ENCODE measurements at regions not wholly inside any gene's neighbourhood (a gene's known extent, or its start where the extent isn't known, plus 50 kb on each side); places are given as distances from the start of the nearest gene placed in this dataset.
"Not testable (repeated sequence)": the region's sequence is repeated elsewhere in the genome, so short reads cannot be mapped to it uniquely, and the experiment has no call there.

- no peak overlapping the region for H3K27ac ChIP-seq (ENCODE audit: low read depth, low read length)
- WGBS, 3 donors: 68 to 72% (median 72%) methylated on average over 4 of the region's 4 CpGs
These were observed 51.5 kb upstream of the MELK start for GRCh38 chr9:36521148-36521547.

GRCh38 chr9:36517131-36517530 is 55.6 kb upstream of the MELK start:
- no peak overlapping the region for H3K27ac ChIP-seq (ENCODE audit: low read depth, low read length)

DNA sequence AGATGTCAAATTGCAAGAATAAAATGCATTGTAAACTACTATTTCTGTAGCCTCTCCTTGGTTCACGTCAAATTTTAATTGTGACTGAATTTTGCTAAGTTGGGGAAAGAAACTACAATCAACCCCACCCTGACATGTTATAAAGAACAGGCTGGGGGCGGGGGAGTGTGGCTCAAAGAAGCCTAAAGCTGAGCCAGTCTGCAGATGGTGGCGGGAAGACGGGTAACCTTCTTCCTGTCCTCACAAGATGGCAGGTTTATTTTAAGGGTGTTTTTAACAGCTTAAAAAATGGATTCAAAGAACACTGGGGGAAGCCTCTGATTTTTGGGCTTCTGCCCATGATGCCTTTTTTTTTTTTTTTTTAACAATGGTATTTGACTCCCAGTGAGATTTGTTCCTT is 68.5 kb upstream of the MELK start:
- no peak overlapping the region for H3K27ac ChIP-seq (ENCODE audit: low read depth, low read length)
- WGBS, 3 donors: 71 to 84% (median 74%) methylated on average over 4 of the region's 4 CpGs

DNA sequence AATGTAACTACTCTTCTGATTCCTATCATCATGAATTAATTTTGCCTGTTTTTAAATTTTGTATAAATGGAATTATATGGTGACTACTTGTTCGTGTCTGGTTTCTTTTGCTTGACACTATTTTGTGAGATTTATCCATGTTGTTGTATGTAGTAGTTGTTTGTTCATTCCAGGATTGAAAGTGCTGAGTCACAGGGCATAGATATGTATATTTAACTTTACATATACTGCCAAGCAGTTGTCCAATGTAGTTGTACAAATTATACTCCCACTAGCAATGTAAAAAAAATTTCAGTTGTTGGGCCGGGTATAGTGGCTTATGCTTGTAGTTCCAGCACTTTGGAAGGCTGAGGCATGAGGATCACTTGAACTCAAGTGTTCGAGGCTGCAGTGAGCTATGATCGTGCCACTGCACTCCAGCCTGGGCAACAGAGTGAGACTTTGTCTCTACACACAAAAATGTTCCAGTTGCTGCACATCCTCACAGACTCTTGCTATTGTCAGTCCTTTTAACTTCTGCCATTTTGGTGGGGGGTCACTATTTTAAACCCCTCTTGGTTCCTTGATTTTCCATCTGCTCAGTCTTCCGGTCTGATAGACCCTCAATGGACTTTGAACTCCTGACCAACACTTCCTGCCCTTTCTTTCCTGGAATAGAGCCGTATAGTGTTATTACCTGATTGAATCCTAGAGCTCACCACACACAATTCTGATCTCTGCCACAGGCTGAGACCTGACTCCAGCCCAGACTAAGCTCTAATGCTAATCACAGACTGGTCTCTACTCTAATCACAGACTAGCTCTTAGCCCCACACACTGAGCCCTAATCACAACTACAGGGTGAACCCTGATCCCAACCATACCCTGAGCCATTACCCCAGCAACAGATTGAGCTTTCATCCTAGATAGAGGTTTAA is 69.3 kb upstream of the MELK start:
- no peak overlapping the region for H3K27ac ChIP-seq (ENCODE audit: low read depth, low read length)

GRCh38 chr9:36501727-36502126 is 71.0 kb upstream of the MELK start:
- no peak overlapping the region for H3K27ac ChIP-seq (ENCODE audit: low read depth, low read length)
- WGBS, 3 donors: 88 to 96% (median 88%) methylated on average over 3 of the region's 3 CpGs

More for the DNA sequence above, 69.3 kb upstream of the MELK start:
- WGBS, 3 donors: 80 to 83% (median 83%) methylated on average over 6 of the region's 6 CpGs

DNA sequence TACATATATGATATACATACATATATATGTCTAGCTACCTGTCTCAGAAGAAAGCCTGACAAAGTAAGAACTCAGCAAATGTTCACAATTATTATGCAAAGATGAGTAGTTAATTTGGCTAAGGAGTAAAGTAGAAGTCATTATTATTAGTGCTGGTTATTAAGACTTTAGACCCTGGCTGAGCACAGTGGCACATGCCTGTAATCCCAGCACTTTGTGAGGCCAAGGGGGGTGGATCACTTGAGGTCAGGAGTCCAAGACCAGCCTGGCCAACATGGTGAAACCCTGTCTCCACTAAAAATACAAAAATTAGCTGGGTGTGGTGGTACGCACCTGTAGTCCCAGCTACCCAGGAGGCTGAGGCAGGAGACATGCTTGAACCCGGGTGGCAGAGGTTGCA is 71.8 kb upstream of the MELK start:
- 69 to 90% (median 88%) methylated on average over 2 of the region's 2 CpGs for WGBS, 3 donors
- H3K27ac ChIP-seq (ENCODE audit: low read depth, low read length): not testable (repeated sequence)

DNA sequence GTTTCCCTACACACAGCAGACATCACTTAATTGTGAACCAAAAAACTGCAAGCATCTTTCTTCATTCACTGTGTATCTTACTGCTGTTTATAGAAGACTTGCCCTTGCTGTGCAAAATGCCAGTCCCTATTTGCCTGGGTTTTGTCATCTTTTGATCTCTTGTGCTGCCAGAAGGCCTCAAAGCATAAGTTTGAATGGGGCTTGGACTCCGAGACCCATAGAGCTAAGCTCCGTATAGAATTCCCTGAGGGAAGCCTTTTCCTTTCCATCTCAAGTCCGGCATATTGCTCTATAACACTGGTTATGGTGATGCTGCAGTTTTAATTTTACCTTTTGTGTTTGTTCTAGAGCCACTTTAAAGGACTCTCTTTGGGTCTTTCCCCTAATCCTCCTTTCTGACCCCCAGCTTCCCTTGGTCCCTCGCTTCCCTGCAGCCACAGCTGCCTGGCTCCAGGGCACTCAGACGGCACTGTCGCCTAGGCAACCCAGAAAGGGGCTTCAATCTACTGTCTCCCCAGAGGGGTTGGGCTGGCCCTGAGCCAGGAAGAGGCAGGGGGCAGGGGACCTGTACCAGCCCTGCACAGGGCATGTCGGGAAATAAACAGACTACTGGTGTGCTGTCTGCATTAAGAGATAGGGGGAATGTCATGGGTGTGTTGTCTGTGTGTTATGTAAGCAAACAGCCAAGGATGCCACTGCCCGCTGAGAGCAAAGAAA is 73.4 kb upstream of the MELK start:
- 66 to 78% (median 73%) methylated on average over 8 of the region's 8 CpGs for WGBS, 3 donors
- no peak overlapping the region for H3K27ac ChIP-seq (ENCODE audit: low read depth, low read length)

GRCh38 chr9:36493564-36493963 is 79.1 kb upstream of the MELK start:
- 81 to 88% (median 81%) methylated on average over 6 of the region's 6 CpGs for WGBS, 3 donors
- H3K27ac ChIP-seq (ENCODE audit: low read depth, low read length): not testable (repeated sequence)

DNA sequence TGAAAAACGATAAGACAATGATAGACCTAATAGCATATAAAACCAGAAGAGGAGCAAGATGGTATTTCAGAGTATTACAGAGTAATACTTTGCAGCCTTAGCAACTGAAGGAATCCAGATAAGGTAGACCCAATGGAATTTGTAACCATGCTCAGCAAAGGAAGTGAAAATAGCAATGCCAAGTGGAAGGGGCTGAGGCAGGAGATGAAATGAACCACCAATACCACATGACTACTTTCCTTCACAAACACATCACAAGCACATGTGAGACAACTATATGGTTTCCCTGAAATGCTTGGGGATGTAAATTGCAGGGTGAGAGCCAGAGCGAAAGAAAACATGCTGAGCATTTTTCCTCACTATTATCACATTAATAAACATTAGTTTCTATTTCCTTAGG is 79.8 kb upstream of the MELK start:
- no peak overlapping the region for H3K27ac ChIP-seq (ENCODE audit: low read depth, low read length)
- WGBS, 3 donors: 79 to 86% (median 83%) methylated on average over 2 of the region's 2 CpGs

- no peak overlapping the region for H3K27ac ChIP-seq (ENCODE audit: low read depth, low read length)
- 94 to 99% (median 95%) methylated on average over 8 of the region's 8 CpGs for WGBS, 3 donors
These were observed 83.2 kb upstream of the MELK start for GRCh38 chr9:36489453-36489852.

DNA sequence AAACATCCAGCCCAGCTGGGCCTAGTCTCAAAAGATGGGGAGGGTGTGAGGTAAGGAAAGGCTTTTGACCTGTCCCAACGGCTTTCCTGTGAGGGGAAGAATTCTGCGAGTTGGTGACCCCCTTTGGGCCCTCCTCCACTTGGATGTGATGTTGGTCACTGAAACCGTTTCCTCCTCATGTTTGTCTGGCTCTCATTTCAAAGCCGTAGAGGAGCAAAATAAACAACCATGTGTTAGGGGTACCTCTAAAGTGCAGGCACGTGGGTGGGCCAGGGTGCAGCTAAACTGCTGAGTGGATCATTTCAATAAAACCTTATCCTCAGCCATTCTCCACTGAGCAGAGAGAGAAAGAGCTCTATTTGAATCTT is 84.3 kb upstream of the MELK start:
- peak overlapping the region; percentile 23 for H3K27ac ChIP-seq (ENCODE audit: low read depth, low read length)
- WGBS, 3 donors: 7 to 22% (median 11%) methylated on average over 5 of the region's 5 CpGs

DNA sequence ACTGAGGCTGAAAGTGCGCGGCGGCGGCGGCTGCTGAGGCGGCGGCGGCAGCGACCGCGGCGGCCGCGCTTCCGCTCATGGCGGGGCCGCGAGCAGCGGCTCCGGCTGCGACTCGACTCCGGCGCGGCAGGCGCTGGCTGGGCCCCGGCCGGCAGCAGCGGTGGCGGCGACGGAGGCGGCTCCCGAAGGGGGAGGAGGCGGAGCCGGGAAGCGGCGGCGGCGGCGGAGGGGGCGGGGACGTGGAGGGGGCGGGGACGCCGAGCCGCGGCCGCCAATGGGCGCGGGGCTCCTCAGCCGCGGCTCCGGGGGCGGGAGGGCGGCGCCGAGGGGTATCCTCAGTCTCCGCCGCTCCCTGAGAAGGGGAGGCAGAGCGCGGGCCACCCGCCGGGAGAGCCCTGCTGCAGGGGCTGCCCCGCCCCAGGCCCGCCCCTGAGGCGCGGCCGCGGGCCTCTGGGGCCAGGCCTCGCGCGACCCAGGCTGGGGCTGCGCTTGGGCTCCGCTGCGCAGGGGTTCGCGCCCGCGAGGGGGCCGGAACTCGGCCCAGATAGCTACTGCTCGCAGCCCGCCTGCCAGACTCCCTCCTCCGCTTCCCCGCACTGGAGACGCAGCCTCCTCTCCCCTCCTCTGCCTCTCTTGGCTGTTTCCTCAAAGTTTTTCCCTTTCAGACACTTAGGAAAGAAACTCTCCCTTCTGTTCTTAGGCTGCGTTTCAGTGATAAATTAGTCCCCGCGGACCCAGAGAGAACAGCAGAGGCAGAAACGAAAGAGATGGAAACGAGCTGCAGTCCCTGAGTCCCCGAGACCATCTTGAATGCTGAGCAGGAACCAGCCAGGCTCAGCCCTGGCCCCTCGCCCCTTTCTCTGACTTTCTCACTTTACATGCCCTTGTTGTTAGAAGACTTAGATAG is 85.0 kb upstream of the MELK start:
- 0% methylated on average over 26 to 91 of the region's 94 CpGs for WGBS, 3 donors

DNA sequence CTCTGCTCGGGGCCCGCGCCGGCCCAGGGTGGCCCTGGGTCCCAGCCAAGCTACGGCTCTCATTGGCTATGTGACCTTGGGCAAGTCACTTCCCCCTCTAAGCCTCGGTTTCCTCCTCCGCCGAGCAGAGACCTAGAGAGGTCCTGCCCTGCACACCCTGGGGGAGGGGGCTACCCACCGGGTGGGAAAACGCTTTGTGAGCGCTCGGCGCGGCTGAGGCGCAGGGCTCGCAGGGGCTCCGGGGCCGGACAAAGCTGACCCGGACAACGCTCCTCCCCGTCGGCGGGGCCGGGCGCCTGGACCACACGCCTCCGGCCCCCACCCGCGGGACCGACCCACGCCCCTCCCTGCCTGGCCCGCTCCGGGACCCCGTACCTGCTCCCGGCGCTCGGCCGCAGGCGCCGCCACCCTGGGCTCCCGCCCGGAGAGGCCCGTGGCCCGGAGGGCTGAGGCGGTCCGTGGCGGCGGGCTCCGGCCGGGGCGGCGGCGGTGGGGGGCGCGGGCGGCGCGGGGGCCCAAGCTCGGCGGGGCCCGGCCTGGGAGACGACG is 85.7 kb upstream of the MELK start:
- H3K27ac ChIP-seq (ENCODE audit: low read depth, low read length): peak overlapping the region; percentile 23
- 1% methylated on average over 37 to 63 of the region's 63 CpGs for WGBS, 3 donors

More for the DNA sequence above, 85.0 kb upstream of the MELK start:
- peak overlapping the region; percentile 69 for H3K27ac ChIP-seq (ENCODE audit: low read depth, low read length)

- H3K27ac ChIP-seq (ENCODE audit: low read depth, low read length): peak overlapping the region; percentile 23
- 2 to 5% (median 3%) methylated on average over 22 to 24 of the region's 24 CpGs for WGBS, 3 donors
These were observed 86.3 kb upstream of the MELK start for GRCh38 chr9:36486329-36486932.

- 16 to 28% (median 23%) methylated on average over 11 of the region's 11 CpGs for WGBS, 3 donors
- H3K27ac ChIP-seq (ENCODE audit: low read depth, low read length): no peak overlapping the region
These were observed 85.7 kb upstream of the RNF38 start for GRCh38 chr9:36485647-36486328.

- 88 to 93% (median 88%) methylated on average over 3 of the region's 3 CpGs for WGBS, 3 donors
These were observed 84.1 kb upstream of the RNF38 start for GRCh38 chr9:36484124-36484523.

GRCh38 chr9:36479101-36479500 is 79.0 kb upstream of the RNF38 start:
- H3K27ac ChIP-seq (ENCODE audit: low read depth, low read length): no peak overlapping the region
- 68 to 74% (median 71%) methylated on average over 4 of the region's 4 CpGs for WGBS, 3 donors

More at GRCh38 chr9:36484124-36484523, 84.1 kb upstream of the RNF38 start:
- H3K27ac ChIP-seq (ENCODE audit: low read depth, low read length): no peak overlapping the region

DNA sequence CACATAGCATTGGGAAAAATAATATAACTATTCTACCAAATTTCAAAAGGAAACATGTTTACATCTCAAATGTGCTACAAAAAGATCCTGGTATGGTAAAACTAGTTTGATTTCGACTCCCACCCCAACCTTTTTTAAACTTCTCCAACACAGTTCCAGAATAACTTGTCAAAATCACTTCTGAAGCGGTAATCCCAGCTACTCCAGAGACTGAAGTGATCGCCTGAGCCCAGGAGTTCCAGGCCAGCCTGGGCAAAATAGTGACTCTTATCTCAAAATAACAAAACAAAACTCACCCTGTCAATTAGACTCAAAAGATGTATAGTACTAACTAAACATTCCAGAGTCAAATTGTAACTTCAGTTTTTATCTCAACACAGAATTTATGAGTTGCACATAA is 71.3 kb upstream of the RNF38 start:
- WGBS, 3 donors: 39 to 61% (median 48%) methylated on average over 3 of the region's 3 CpGs
- H3K27ac ChIP-seq (ENCODE audit: low read depth, low read length): no peak overlapping the region
